GM10248 (cell line): ENCODE measurements at regions not wholly inside any gene's neighbourhood (a gene's known extent, or its start where the extent isn't known, plus 50 kb on each side); places are given as distances from the start of the nearest gene placed in this dataset.

ENCODE experiments used
- CTCF ChIA-PET: fragments of 300-600 bp; sonication (Branson Sonifier 250); formaldehyde crosslinking; extraction: SDS; loops from one replicate; lab custom pipeline; 2021; ENCODE audit warnings: antibody characterized with exemption; lab: Yijun Ruan, JAX
- POLR2A ChIA-PET: fragments of 350-650 bp; sonication (Branson Sonifier 250); formaldehyde crosslinking; extraction: SDS; loops from one replicate; lab custom pipeline; 2020; ENCODE audit warnings: antibody characterized with exemption; lab: Yijun Ruan, JAX
- DNase-seq: peaks from one replicate; pipeline ENCODE4 v3.0.0; 2012; ENCODE audit errors: extremely low spot score
- CTCF ChIP-seq: IDR thresholded peaks from 2 replicates; pipeline ENCODE4 v1.5.1; 2012; ENCODE audit warnings: mild to moderate bottlenecking, low read depth; ENCODE audit errors: extremely low read depth, missing control alignments, control extremely low read depth

DNA sequence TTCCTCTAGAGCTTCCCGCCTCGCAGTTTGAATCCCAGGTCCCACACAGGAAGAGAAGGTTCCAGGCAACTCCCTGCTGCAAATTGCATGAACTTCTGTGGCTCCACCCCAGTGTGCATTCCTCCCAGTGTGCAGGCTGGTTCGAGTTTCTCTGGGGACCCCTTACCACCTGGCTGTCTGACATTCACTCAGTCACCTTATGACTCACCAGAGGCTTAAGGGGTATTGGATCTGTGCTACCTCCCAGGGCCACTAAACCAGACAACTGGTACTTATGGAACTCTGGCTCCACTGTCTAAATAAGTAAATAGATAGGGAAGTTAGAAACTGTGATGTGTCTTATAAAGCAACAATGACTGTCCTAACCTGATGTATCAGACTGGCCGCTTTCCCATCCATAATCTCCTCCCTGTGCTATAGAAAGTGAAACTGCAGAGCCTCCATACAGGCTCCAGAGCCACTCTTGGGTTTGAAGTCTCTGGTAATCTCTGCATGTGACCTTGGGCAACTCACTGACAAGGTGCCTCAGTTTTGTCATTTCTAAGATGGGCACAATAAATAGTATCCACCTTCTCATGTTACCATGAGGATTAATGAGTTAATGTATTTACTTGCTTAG lies 720.6 kb downstream of the SEMA5A start:
- TF ChIP-seq CTCF: no peak
- CTCF ChIA-PET: no interaction called here
- DNase-seq: no peak

DNA sequence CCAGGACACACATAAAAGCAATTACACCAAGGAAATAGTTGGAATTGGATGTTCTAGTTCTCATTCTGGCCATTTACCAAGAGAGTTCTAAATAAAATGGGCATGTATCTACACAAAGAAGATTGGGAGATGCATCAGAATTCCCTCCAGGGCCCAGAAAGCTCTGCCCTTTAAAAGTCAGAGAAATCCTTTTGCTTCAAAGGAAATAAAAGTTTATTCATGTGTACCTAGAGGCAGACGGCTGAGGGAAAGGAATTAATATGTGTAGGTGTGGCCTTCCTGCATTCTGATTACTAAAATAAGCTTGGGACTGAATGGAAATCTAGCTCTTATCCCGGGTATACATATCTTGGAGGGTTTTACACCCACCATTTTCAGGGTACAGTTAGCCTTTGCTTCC lies 719.4 kb downstream of the SEMA5A start:
- ChIA-PET POLR2A (no interaction called here), CTCF (no interaction called here)
- no peak for TF ChIP-seq CTCF
- no peak for DNase-seq

More for the DNA sequence above, 720.6 kb downstream of the SEMA5A start:
- POLR2A ChIA-PET: no interaction called here

DNA sequence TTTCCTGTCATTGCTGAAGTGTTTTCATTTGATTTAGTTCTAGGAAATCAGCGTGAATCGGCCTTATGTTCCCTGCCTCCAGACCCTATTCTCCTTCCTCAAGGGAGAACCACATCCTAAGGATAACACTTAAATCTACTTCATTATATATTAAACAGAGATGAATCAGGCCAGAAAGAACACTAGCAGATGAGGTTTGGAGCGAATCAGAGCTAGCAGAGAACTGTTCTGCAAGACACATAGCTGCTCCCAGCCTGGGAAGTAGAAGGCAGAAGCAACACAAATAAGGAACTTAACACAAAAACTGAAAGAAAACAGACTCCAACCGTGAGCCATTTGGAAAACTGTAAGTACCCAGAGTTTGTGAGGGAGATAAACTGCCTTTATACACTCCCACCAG lies 718.2 kb downstream of the SEMA5A start:
- no peak for TF ChIP-seq CTCF
- CTCF ChIA-PET: no interaction called here
- no peak for DNase-seq
- POLR2A ChIA-PET: no interaction called here

- CTCF ChIA-PET: interaction anchor here (1.5 kb wide), 1 partner anchor 13 kb away, joined by 4 read pairs; no protein-coding TSS in a partner anchor
These were observed 717.1 kb downstream of the SEMA5A start for GRCh38 chr5:8828596-8829322.

DNA sequence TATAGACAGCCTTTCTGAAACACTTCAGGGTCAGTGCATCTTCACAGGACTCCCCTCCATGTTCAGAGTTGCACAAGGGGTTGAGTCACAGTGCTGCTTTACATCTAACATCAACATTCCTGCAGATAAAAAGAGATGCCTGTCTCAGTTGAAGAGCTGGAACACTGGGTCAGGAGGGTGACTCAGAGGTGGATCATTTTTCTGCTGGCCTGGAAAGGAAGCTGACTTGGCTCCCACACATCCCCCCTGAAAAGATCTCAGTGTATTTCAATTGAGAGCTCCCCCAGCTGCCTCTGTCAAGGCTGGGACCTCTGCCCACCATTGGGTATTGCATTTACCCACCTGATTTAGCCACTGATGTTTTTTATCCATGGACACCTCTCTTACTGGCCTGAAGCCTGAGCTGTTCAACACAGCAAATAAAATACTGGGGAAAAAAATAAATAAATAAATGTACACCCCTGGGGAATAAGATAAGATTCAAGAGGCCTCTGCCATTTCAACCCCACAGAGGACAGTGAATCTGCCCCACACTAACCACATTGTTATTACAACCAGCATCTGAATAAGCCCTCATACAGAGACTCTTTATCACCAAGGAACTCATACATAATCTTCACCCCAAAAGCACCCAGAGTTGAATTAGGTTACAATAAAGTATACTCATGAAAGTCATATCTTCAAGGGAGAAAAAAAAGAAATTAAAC lies 716.4 kb downstream of the SEMA5A start:
- ChIA-PET POLR2A (no interaction called here), CTCF (interaction anchor here (1.5 kb wide), 1 partner anchor 13 kb away, joined by 4 read pairs; no protein-coding TSS in a partner anchor)
- DNase-seq: no peak
- TF ChIP-seq CTCF: no peak

More at GRCh38 chr5:8828596-8829322, 717.1 kb downstream of the SEMA5A start:
- DNase-seq: no peak
- no peak for TF ChIP-seq CTCF
- POLR2A ChIA-PET: no interaction called here

- TF ChIP-seq CTCF: no peak
- no peak for DNase-seq
- POLR2A ChIA-PET: no interaction called here
- CTCF ChIA-PET: interaction anchor here (0.8 kb wide), 1 partner anchor 20 kb away, joined by 3 read pairs; no protein-coding TSS in a partner anchor
These were observed 714.6 kb downstream of the SEMA5A start for GRCh38 chr5:8831251-8831650.
